Large intestine (tissue), 3 donors: ENCODE measurements at regions not wholly inside any gene's neighbourhood (a gene's known extent, or its start where the extent isn't known, plus 50 kb on each side); places are given as distances from the start of the nearest gene placed in this dataset.

Experiments used
- DNase-seq, 2 donors: peaks; one replicate each; pipeline versions ENCODE4 v3.0.0 to v3.0.0-alpha.2; 2013
- H3K27ac ChIP-seq: one replicate; pipeline ENCODE4 v1.5.1; 2013; ENCODE audit warnings: low read length
- H3K27me3 ChIP-seq: 2 replicates; pipeline ENCODE4 v1.6.1; 2013; ENCODE audit warnings: low read length; ENCODE audit not compliant: control insufficient read depth, insufficient read depth
- H3K36me3 ChIP-seq: 2 replicates; pipeline ENCODE4 v1.6.1; 2013; ENCODE audit warnings: low read length; ENCODE audit not compliant: control insufficient read depth, insufficient read depth
- H3K4me1 ChIP-seq: one replicate; pipeline ENCODE4 v1.6.1; 2013; ENCODE audit warnings: low read length; ENCODE audit not compliant: control insufficient read depth, insufficient read depth
- H3K4me3 ChIP-seq: one replicate; pipeline ENCODE4 v1.5.1; 2013; ENCODE audit warnings: low read length
- H3K9me3 ChIP-seq: one replicate; pipeline ENCODE4 v1.6.1; 2013; ENCODE audit warnings: mild to moderate bottlenecking, low read depth, low read length, moderate library complexity; ENCODE audit not compliant: control insufficient read depth
- WGBS: methylation state at CpG from one replicate; pipeline ENCODE4 v1.1.5; 2013; ENCODE audit warnings: low lambda C conversion rate; ENCODE audit not compliant: insufficient coverage; 5-methylcytosine and 5-hydroxymethylcytosine counted together

GRCh38 chr1:55888685-55889317 is 673.6 kb upstream of the USP24 start:
- H3K4me1 ChIP-seq, result no peaks in the 10 kb centered on the region
- H3K9me3 ChIP-seq, result peaks cover 14% of the 10 kb centered on the region
- no peaks in the 10 kb centered on the region for H3K27me3 ChIP-seq
- H3K27ac ChIP-seq, result no peak overlapping the region
- DNase-seq, result no peak
- WGBS, result no CpG with 5 or more reads among the region's 3 CpGs
- no peaks in the 10 kb centered on the region for H3K36me3 ChIP-seq
- H3K4me3 ChIP-seq, result no peak overlapping the region

- Histone ChIP-seq H3K27ac (no peak overlapping the region), H3K27me3 (no peaks in the 10 kb centered on the region), H3K4me1 (no peaks in the 10 kb centered on the region), H3K36me3 (no peaks in the 10 kb centered on the region), H3K4me3 (no peak overlapping the region), H3K9me3 (peaks cover under 1% of the 10 kb centered on the region)
- WGBS, result 70% methylated on average over 2 of the region's 4 CpGs
- no peak for DNase-seq
These were observed 671.9 kb upstream of the USP24 start for GRCh38 chr1:55886856-55887712.

- H3K27ac ChIP-seq, result no peak overlapping the region
- H3K9me3 ChIP-seq, result no peaks in the 10 kb centered on the region
- no peak overlapping the region for H3K4me3 ChIP-seq
- no peak for DNase-seq
- H3K36me3 ChIP-seq, result no peaks in the 10 kb centered on the region
- H3K27me3 ChIP-seq, result no peaks in the 10 kb centered on the region
- no peaks in the 10 kb centered on the region for H3K4me1 ChIP-seq
- 60% methylated on average over 1 of the region's 2 CpGs for WGBS
These were observed 670.5 kb upstream of the USP24 start for GRCh38 chr1:55885619-55886018.

- no peaks in the 10 kb centered on the region for H3K9me3 ChIP-seq
- no peak overlapping the region for H3K27ac ChIP-seq
- no peak overlapping the region for H3K4me3 ChIP-seq
- no peaks in the 10 kb centered on the region for H3K36me3 ChIP-seq
- 69% methylated on average over 4 of the region's 6 CpGs for WGBS
- DNase-seq, result no peak
- H3K4me1 ChIP-seq, result no peaks in the 10 kb centered on the region
- H3K27me3 ChIP-seq, result no peaks in the 10 kb centered on the region
These were observed 667.8 kb upstream of the USP24 start for GRCh38 chr1:55882931-55883330.

GRCh38 chr1:55879346-55879745 is 664.2 kb upstream of the USP24 start:
- no CpG with 5 or more reads among the region's 11 CpGs for WGBS
- no peak for DNase-seq
- Histone ChIP-seq H3K27me3 (no peaks in the 10 kb centered on the region), H3K27ac (no peak overlapping the region), H3K9me3 (no peaks in the 10 kb centered on the region), H3K36me3 (no peaks in the 10 kb centered on the region), H3K4me3 (no peak overlapping the region), H3K4me1 (no peaks in the 10 kb centered on the region)

GRCh38 chr1:55877437-55878232 is 662.5 kb upstream of the USP24 start:
- Histone ChIP-seq H3K9me3 (no peaks in the 10 kb centered on the region), H3K36me3 (no peaks in the 10 kb centered on the region), H3K27ac (peak overlapping the region; percentile 69), H3K4me1 (no peaks in the 10 kb centered on the region), H3K4me3 (no peak overlapping the region), H3K27me3 (no peaks in the 10 kb centered on the region)
- DNase-seq, result peak in 1 of 2 donors; percentile 72
- 50% methylated on average over 2 of the region's 6 CpGs for WGBS

GRCh38 chr1:55876276-55877060 is 661.3 kb upstream of the USP24 start:
- no peaks in the 10 kb centered on the region for H3K36me3 ChIP-seq
- no peaks in the 10 kb centered on the region for H3K27me3 ChIP-seq
- DNase-seq, result no peak
- no peak overlapping the region for H3K27ac ChIP-seq
- no CpG with 5 or more reads among the region's 1 CpG for WGBS
- no peak overlapping the region for H3K4me3 ChIP-seq
- no peaks in the 10 kb centered on the region for H3K9me3 ChIP-seq
- no peaks in the 10 kb centered on the region for H3K4me1 ChIP-seq

GRCh38 chr1:55870106-55870505 is 654.9 kb upstream of the USP24 start:
- Histone ChIP-seq H3K27ac (no peak overlapping the region), H3K4me3 (no peak overlapping the region), H3K4me1 (peaks cover 6% of the 10 kb centered on the region), H3K36me3 (no peaks in the 10 kb centered on the region), H3K27me3 (no peaks in the 10 kb centered on the region), H3K9me3 (no peaks in the 10 kb centered on the region)
- DNase-seq, result no peak

GRCh38 chr1:55869065-55869464 is 653.9 kb upstream of the USP24 start:
- H3K4me3 ChIP-seq, result no peak overlapping the region
- H3K27me3 ChIP-seq, result no peaks in the 10 kb centered on the region
- 40% methylated on average over 1 of the region's 1 CpG for WGBS
- DNase-seq, result no peak
- peaks cover 6% of the 10 kb centered on the region for H3K4me1 ChIP-seq
- H3K27ac ChIP-seq, result no peak overlapping the region
- no peaks in the 10 kb centered on the region for H3K9me3 ChIP-seq
- H3K36me3 ChIP-seq, result no peaks in the 10 kb centered on the region

GRCh38 chr1:55868026-55868425 is 652.9 kb upstream of the USP24 start:
- H3K4me1 ChIP-seq, result peaks cover 6% of the 10 kb centered on the region
- no peaks in the 10 kb centered on the region for H3K9me3 ChIP-seq
- no peaks in the 10 kb centered on the region for H3K36me3 ChIP-seq
- peak overlapping the region; percentile 61 for H3K27ac ChIP-seq
- no peaks in the 10 kb centered on the region for H3K27me3 ChIP-seq
- H3K4me3 ChIP-seq, result no peak overlapping the region
- DNase-seq, result no peak
- WGBS, result 100% methylated on average over 2 of the region's 2 CpGs
